RWPE1 (cell line): ENCODE measurements at regions not wholly inside any gene's neighbourhood (a gene's known extent, or its start where the extent isn't known, plus 50 kb on each side); places are given as distances from the start of the nearest gene placed in this dataset.

Experiments
- CTCF ChIA-PET: fragments of 350-600 bp; sonication (Branson Sonifier 250); formaldehyde crosslinking; extraction: SDS; loops from one replicate; lab custom pipeline; 2021; lab: Yijun Ruan, JAX
- POLR2A ChIA-PET: fragments of 400-600 bp; formaldehyde crosslinking; extraction: SDS; loops from one replicate; lab custom pipeline; 2020; ENCODE audit warnings: antibody characterized with exemption; ENCODE audit not compliant: low non-redundant PET; lab: Yijun Ruan, JAX
- DNase-seq: peaks from one replicate; pipeline ENCODE4 v3.0.0; 2012; ENCODE audit warnings: low spot score
- H3K27ac ChIP-seq: fragments of 450-650 bp; 2 replicates; pipeline ENCODE4 v1.5.1; 2017
- CTCF ChIP-seq: fragments of 450-650 bp; conservative IDR thresholded peaks from 2 replicates; pipeline ENCODE4 v1.5.1; 2017; ENCODE audit warnings: low read depth, mild to moderate bottlenecking

- ChIA-PET CTCF (interaction anchor here (0.6 kb wide), 1 partner anchor 874 kb away, joined by 4 read pairs; no protein-coding TSS in a partner anchor), POLR2A (no interaction called here)
- TF ChIP-seq CTCF: no peak
- DNase-seq: no peak
- H3K27ac ChIP-seq: no peak overlapping the region
Observed at GRCh38 chr2:138324068-138324771, 177.3 kb upstream of the SPOPL start.

GRCh38 chr2:138327967-138328366 is 173.6 kb upstream of the SPOPL start:
- CTCF ChIA-PET: no interaction called here
- no peak overlapping the region for H3K27ac ChIP-seq
- POLR2A ChIA-PET: no interaction called here
- no peak for DNase-seq
- no peak for TF ChIP-seq CTCF

- ChIA-PET POLR2A (no interaction called here), CTCF (no interaction called here)
- no peak for DNase-seq
- no peak overlapping the region for H3K27ac ChIP-seq
- TF ChIP-seq CTCF: no peak
Observed at GRCh38 chr2:138329162-138329561, 172.4 kb upstream of the SPOPL start.

- no peak overlapping the region for H3K27ac ChIP-seq
- ChIA-PET CTCF (no interaction called here), POLR2A (no interaction called here)
- TF ChIP-seq CTCF: no peak
- no peak for DNase-seq
Observed at GRCh38 chr2:138329591-138329990, 172.0 kb upstream of the SPOPL start.

GRCh38 chr2:138333121-138333520 is 168.4 kb upstream of the SPOPL start:
- TF ChIP-seq CTCF: no peak
- H3K27ac ChIP-seq: no peak overlapping the region
- DNase-seq: no peak
- CTCF ChIA-PET: no interaction called here
- POLR2A ChIA-PET: no interaction called here

GRCh38 chr2:138333677-138334076 is 167.9 kb upstream of the SPOPL start:
- ChIA-PET POLR2A (no interaction called here), CTCF (no interaction called here)
- no peak overlapping the region for H3K27ac ChIP-seq
- no peak for TF ChIP-seq CTCF
- DNase-seq: no peak

- ChIA-PET POLR2A (no interaction called here), CTCF (no interaction called here)
- no peak for TF ChIP-seq CTCF
- no peak overlapping the region for H3K27ac ChIP-seq
- DNase-seq: no peak
Observed at GRCh38 chr2:138334323-138334722, 167.2 kb upstream of the SPOPL start.
